ENCODE measurements at regions not wholly inside any gene's neighbourhood (a gene's known extent, or its start where the extent isn't known, plus 50 kb on each side); places are given as distances from the start of the nearest gene placed in this dataset.

- Histone ChIP-seq H3K27me3 (ENCODE audit: control insufficient read depth, insufficient read depth, low read length) (peaks cover 5% of the 10 kb centered on the region; the same call in 1 of the 2 replicates), H3K9me3 (ENCODE audit: control insufficient read depth, insufficient read depth, low read depth, low read length) (no peaks in the 10 kb centered on the region), H3K36me3 (ENCODE audit: control insufficient read depth, insufficient read depth, low read length) (no peaks in the 10 kb centered on the region), H3K27ac (ENCODE audit: low read length) (no peak overlapping the region), H3K4me3 (ENCODE audit: low read depth in 2 of 2, low read length in 2 of 2) (no peak overlapping the region), H3K4me1 (ENCODE audit: control insufficient read depth, insufficient read depth, low read length) (no peaks in the 10 kb centered on the region)
- CTCF ChIA-PET = no interaction called here
- in situ Hi-C loops (cut with HindIII; ENCODE audit: low pct_unique_long_range_greater_than_20kb, low sequenced_read_pairs) (no loop called here), intact Hi-C loops (cut with micrococcal nuclease; ENCODE audit: unreplicated experiment) (no loop called here)
- no peak for ATAC-seq
- POLR2A ChIA-PET = no interaction called here
- BruUV-seq (replicated peaks) = no TSS peak
- TF ChIP-seq TCF7L2 (IDR thresholded peaks at IDR 0.05; ENCODE audit: low read depth, low read length) (no peak), SIN3A (IDR thresholded peaks at IDR 0.05; ENCODE audit: borderline replicate concordance, insufficient read depth, low read depth, low read length) (no peak), POLR2AphosphoS5 (IDR thresholded peaks at IDR 0.05; ENCODE audit: low read depth, low read length) (no peak)
- TF ChIP-seq, protein P1, sequence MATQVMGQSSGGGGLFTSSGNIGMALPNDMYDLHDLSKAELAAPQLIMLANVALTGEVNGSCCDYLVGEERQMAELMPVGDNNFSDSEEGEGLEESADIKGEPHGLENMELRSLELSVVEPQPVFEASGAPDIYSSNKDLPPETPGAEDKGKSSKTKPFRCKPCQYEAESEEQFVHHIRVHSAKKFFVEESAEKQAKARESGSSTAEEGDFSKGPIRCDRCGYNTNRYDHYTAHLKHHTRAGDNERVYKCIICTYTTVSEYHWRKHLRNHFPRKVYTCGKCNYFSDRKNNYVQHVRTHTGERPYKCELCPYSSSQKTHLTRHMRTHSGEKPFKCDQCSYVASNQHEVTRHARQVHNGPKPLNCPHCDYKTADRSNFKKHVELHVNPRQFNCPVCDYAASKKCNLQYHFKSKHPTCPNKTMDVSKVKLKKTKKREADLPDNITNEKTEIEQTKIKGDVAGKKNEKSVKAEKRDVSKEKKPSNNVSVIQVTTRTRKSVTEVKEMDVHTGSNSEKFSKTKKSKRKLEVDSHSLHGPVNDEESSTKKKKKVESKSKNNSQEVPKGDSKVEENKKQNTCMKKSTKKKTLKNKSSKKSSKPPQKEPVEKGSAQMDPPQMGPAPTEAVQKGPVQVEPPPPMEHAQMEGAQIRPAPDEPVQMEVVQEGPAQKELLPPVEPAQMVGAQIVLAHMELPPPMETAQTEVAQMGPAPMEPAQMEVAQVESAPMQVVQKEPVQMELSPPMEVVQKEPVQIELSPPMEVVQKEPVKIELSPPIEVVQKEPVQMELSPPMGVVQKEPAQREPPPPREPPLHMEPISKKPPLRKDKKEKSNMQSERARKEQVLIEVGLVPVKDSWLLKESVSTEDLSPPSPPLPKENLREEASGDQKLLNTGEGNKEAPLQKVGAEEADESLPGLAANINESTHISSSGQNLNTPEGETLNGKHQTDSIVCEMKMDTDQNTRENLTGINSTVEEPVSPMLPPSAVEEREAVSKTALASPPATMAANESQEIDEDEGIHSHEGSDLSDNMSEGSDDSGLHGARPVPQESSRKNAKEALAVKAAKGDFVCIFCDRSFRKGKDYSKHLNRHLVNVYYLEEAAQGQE (IDR thresholded peaks at IDR 0.05; ENCODE audit: insufficient read depth in 1 of 2, low read depth in 2 of 2, low read length in 1 of 2) = no peak
- TF ChIP-seq, protein P2, sequence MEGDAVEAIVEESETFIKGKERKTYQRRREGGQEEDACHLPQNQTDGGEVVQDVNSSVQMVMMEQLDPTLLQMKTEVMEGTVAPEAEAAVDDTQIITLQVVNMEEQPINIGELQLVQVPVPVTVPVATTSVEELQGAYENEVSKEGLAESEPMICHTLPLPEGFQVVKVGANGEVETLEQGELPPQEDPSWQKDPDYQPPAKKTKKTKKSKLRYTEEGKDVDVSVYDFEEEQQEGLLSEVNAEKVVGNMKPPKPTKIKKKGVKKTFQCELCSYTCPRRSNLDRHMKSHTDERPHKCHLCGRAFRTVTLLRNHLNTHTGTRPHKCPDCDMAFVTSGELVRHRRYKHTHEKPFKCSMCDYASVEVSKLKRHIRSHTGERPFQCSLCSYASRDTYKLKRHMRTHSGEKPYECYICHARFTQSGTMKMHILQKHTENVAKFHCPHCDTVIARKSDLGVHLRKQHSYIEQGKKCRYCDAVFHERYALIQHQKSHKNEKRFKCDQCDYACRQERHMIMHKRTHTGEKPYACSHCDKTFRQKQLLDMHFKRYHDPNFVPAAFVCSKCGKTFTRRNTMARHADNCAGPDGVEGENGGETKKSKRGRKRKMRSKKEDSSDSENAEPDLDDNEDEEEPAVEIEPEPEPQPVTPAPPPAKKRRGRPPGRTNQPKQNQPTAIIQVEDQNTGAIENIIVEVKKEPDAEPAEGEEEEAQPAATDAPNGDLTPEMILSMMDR (IDR thresholded peaks at IDR 0.05) = no peak
- DNase-seq (ENCODE audit: low read depth, low spot score) = no peak
Observed at GRCh38 chr5:171706736-171707441, 78.7 kb upstream of the SMIM23 start.

DNA sequence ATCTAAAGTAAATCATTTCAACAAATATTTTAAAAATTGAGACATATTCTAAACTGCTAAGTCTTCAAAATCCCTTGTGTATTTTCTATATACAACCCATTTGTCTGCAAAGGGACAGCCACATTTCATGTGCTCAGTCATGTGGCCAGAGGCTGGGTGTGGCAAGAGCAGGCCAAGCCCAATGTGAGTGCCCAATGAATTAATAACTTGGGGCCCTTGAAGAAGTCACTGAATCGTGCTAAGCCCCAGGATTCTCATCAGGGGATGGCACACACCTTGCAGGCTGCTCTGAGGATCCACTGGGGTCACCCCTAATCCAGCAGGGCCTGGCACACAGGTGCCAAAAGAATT is 78.2 kb upstream of the SMIM23 start:
- H3K4me1 ChIP-seq (ENCODE audit: control insufficient read depth, insufficient read depth, low read length) = no peaks in the 10 kb centered on the region
- POLR2A ChIA-PET = no interaction called here
- intact Hi-C loops (cut with micrococcal nuclease; ENCODE audit: unreplicated experiment) = no loop called here

More for the DNA sequence above, 78.2 kb upstream of the SMIM23 start:
- H3K36me3 ChIP-seq (ENCODE audit: control insufficient read depth, insufficient read depth, low read length) = no peaks in the 10 kb centered on the region
- TF ChIP-seq, protein P2 (IDR thresholded peaks at IDR 0.05) = no peak
- TF ChIP-seq POLR2AphosphoS5 (IDR thresholded peaks at IDR 0.05; ENCODE audit: low read depth, low read length) (no peak), SIN3A (IDR thresholded peaks at IDR 0.05; ENCODE audit: borderline replicate concordance, insufficient read depth, low read depth, low read length) (no peak), TCF7L2 (IDR thresholded peaks at IDR 0.05; ENCODE audit: low read depth, low read length) (no peak)
- TF ChIP-seq, protein P1 (IDR thresholded peaks at IDR 0.05; ENCODE audit: insufficient read depth in 1 of 2, low read depth in 2 of 2, low read length in 1 of 2) = no peak
- no peak for ATAC-seq
- CTCF ChIA-PET = no interaction called here
- in situ Hi-C loops (cut with HindIII; ENCODE audit: low pct_unique_long_range_greater_than_20kb, low sequenced_read_pairs) = no loop called here
- BruUV-seq (replicated peaks) = no TSS peak
- H3K27ac ChIP-seq (ENCODE audit: low read length) = no peak overlapping the region
- DNase-seq (ENCODE audit: low read depth, low spot score) = no peak
- 0 out of 2 replicates have a peak, but pooled peaks cover 2% of the 10 kb centered on the region for H3K27me3 ChIP-seq (ENCODE audit: control insufficient read depth, insufficient read depth, low read length)
- H3K9me3 ChIP-seq (ENCODE audit: control insufficient read depth, insufficient read depth, low read depth, low read length) = no peaks in the 10 kb centered on the region
- no peak overlapping the region for H3K4me3 ChIP-seq (ENCODE audit: low read depth in 2 of 2, low read length in 2 of 2)

All from Panc1 (cell line).